OCI-LY1 (cell line): ENCODE measurements at regions not wholly inside any gene's neighbourhood (a gene's known extent, or its start where the extent isn't known, plus 50 kb on each side); places are given as distances from the start of the nearest gene placed in this dataset.

Experiments used
- H2AFZ ChIP-seq: fragments of 200-600 bp; sonication (generic), shearing (Covaris generic); 2 replicates; pipeline ENCODE4 v1.6.0; 2014; ENCODE audit warnings: antibody characterized with exemption, mild to moderate bottlenecking, low read length
- H3F3A ChIP-seq: fragments of 200-600 bp; sonication (generic), shearing (Covaris generic); 2 replicates; pipeline ENCODE4 v1.6.0; 2014; ENCODE audit warnings: mild to moderate bottlenecking, antibody characterized with exemption, low read length, moderate library complexity; ENCODE audit not compliant: insufficient read depth
- H3K27ac ChIP-seq: fragments of 200-600 bp; sonication (generic); 2 replicates; pipeline ENCODE4 v1.5.1; 2014; ENCODE audit warnings: low read length, mixed run types, mild to moderate bottlenecking, low read depth; ENCODE audit not compliant: poor library complexity, severe bottlenecking
- H3K27me3 ChIP-seq: fragments of 200-600 bp; sonication (generic); 2 replicates; pipeline ENCODE4 v1.6.0; 2014; ENCODE audit warnings: antibody characterized with exemption, mild to moderate bottlenecking, low read length, moderate library complexity; ENCODE audit not compliant: insufficient read depth
- H3K36me3 ChIP-seq: fragments of 200-600 bp; sonication (generic); 2 replicates; pipeline ENCODE4 v1.6.1; 2014; ENCODE audit warnings: mild to moderate bottlenecking, antibody characterized with exemption, low read length, moderate library complexity, mixed read lengths; ENCODE audit not compliant: insufficient read depth
- H3K4me1 ChIP-seq: fragments of 200-600 bp; sonication (generic); 2 replicates; pipeline ENCODE4 v1.5.1; 2014; ENCODE audit warnings: mild to moderate bottlenecking, low read length, moderate library complexity; ENCODE audit not compliant: insufficient read depth, severe bottlenecking
- H3K4me2 ChIP-seq: fragments of 200-600 bp; sonication (generic), shearing (Covaris generic); 2 replicates; pipeline ENCODE4 v1.6.1; 2014; ENCODE audit warnings: low read length
- H3K4me3 ChIP-seq: fragments of 200-600 bp; sonication (generic); 2 replicates; pipeline ENCODE4 v1.5.1; 2014; ENCODE audit warnings: low read length, low read depth, mild to moderate bottlenecking, mixed read lengths; ENCODE audit not compliant: poor library complexity, severe bottlenecking
- H3K79me2 ChIP-seq: fragments of 200-600 bp; shearing (Covaris generic); 2 replicates; pipeline ENCODE4 v1.6.1; 2016; ENCODE audit warnings: mixed run types, low read length, mixed read lengths; ENCODE audit not compliant: insufficient read depth
- H3K9ac ChIP-seq: fragments of 200-600 bp; sonication (generic), shearing (Covaris generic); 2 replicates; pipeline ENCODE4 v1.6.1; 2014; ENCODE audit warnings: mild to moderate bottlenecking, low read length, mixed read lengths
- H3K9me2 ChIP-seq: fragments of 200-600 bp; sonication (generic), shearing (Covaris generic); 2 replicates; pipeline ENCODE4 v1.6.1; 2014; ENCODE audit warnings: low read depth, mild to moderate bottlenecking, low read length, mixed read lengths
- H3K9me3 ChIP-seq: fragments of 200-600 bp; shearing (Covaris generic); 2 replicates; pipeline ENCODE4 v1.6.1; 2014; ENCODE audit warnings: low read length, mixed read lengths
- H4K20me1 ChIP-seq: fragments of 200-600 bp; sonication (generic), shearing (Covaris generic); 2 replicates; pipeline ENCODE4 v1.6.0; 2016; ENCODE audit warnings: mild to moderate bottlenecking, low read length; ENCODE audit not compliant: insufficient read depth
- CTCF ChIP-seq: fragments of 200-600 bp; sonication (generic), shearing (Covaris generic); IDR thresholded peaks from 2 replicates; pipeline ENCODE4 v1.5.1; 2017; ENCODE audit warnings: mild to moderate bottlenecking, antibody characterized with exemption, low read length, moderate library complexity, mixed read lengths
- EZH2 ChIP-seq: fragments of 200-600 bp; sonication (generic), shearing (Covaris generic); IDR thresholded peaks from 2 replicates; pipeline ENCODE4 v1.8.0; 2017; ENCODE audit warnings: borderline replicate concordance, mixed run types, mild to moderate bottlenecking, antibody characterized with exemption, low read length, moderate library complexity, mixed read lengths

DNA sequence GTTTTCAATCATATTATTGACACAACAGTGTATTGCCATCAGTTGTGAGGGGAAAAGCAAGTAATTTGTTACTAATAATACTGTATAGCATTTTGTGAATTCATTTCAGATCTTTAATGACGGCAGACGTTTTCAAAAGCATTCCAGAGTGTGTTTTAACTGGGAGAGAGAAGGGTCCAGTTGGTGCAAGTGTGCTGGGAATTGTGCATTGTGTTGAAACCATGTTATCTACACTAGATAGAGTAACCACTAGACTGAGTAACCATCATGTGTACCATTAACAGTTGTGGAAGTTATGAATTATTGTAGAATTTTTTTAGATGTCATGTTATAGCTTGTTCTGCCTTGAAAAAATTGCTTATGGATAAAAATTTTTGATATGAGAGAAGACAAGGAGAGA, 104.5 kb upstream of the VEGFC start:
- H3K9ac ChIP-seq = no peak overlapping the region
- no peak overlapping the region for H3K4me3 ChIP-seq
- no peaks in the 10 kb centered on the region for H3K27me3 ChIP-seq
- H3K36me3 ChIP-seq = no peaks in the 10 kb centered on the region
- H3K27ac ChIP-seq = no peak overlapping the region
- H3K9me3 ChIP-seq = no peaks in the 10 kb centered on the region
- no peak for TF ChIP-seq EZH2
- no peak for TF ChIP-seq CTCF
- H3K4me2 ChIP-seq = no peak overlapping the region
- H2AFZ ChIP-seq = no peak overlapping the region
- H3K9me2 ChIP-seq = no peaks in the 10 kb centered on the region
- H3F3A ChIP-seq = no peaks in the 10 kb centered on the region
- H3K79me2 ChIP-seq = no peaks in the 10 kb centered on the region
- no peaks in the 10 kb centered on the region for H4K20me1 ChIP-seq
- H3K4me1 ChIP-seq = no peaks in the 10 kb centered on the region

GRCh38 chr4:176898791-176899190, 106.1 kb upstream of the VEGFC start:
- H3K4me3 ChIP-seq = no peak overlapping the region
- no peaks in the 10 kb centered on the region for H3K9me2 ChIP-seq
- H3K9me3 ChIP-seq = no peaks in the 10 kb centered on the region
- H3K4me2 ChIP-seq = no peak overlapping the region
- H3K36me3 ChIP-seq = no peaks in the 10 kb centered on the region
- no peaks in the 10 kb centered on the region for H4K20me1 ChIP-seq
- H3K4me1 ChIP-seq = no peaks in the 10 kb centered on the region
- H3K79me2 ChIP-seq = no peaks in the 10 kb centered on the region
- H3K27ac ChIP-seq = no peak overlapping the region
- no peak overlapping the region for H2AFZ ChIP-seq
- no peak overlapping the region for H3K9ac ChIP-seq
- H3K27me3 ChIP-seq = no peaks in the 10 kb centered on the region
- H3F3A ChIP-seq = no peaks in the 10 kb centered on the region
- TF ChIP-seq EZH2 (no peak), CTCF (no peak)

DNA sequence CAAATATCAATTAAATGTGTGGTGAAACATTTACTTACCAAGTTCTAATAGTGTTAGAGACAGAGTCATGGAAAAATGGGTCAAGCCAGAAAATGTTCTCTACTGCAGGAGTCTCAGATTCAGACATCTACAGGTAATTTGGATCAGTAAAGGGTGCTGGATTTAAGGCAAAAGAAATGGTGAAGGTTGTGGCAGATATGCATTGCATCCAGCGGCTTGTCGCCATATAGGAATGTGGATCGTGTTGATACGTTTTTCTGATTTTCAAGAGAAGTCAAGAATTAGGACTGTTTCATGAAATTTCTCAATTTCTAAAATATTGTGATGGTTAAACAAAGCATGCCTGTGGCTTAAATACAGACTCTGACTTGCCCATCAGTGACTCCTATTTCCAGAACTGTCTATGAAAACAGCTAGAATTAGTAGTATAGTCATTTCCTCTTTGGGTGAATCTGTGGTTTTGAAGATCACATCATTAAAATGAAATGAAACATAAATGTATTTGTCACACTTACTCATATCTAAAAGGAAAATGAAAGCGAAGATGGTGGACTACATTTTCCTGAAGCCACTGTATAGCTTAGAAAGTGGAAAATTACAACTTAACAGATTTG, 110.1 kb upstream of the VEGFC start:
- no peaks in the 10 kb centered on the region for H3K36me3 ChIP-seq
- no peaks in the 10 kb centered on the region for H4K20me1 ChIP-seq
- H3K9ac ChIP-seq = no peak overlapping the region
- H3K9me2 ChIP-seq = no peaks in the 10 kb centered on the region
- no peak overlapping the region for H3K4me2 ChIP-seq
- no peaks in the 10 kb centered on the region for H3K79me2 ChIP-seq
- no peaks in the 10 kb centered on the region for H3F3A ChIP-seq
- H3K9me3 ChIP-seq = no peaks in the 10 kb centered on the region
- no peak overlapping the region for H3K27ac ChIP-seq
- TF ChIP-seq EZH2 = no peak
- no peak for TF ChIP-seq CTCF
- no peak overlapping the region for H2AFZ ChIP-seq
- no peaks in the 10 kb centered on the region for H3K4me1 ChIP-seq
- no peak overlapping the region for H3K4me3 ChIP-seq
- H3K27me3 ChIP-seq = no peaks in the 10 kb centered on the region
